Thyroid gland (tissue), 4 donors: ENCODE measurements at regions not wholly inside any gene's neighbourhood (a gene's known extent, or its start where the extent isn't known, plus 50 kb on each side); places are given as distances from the start of the nearest gene placed in this dataset.

Source experiments
- DNase-seq, 2 donors: peaks; one replicate each; pipeline ENCODE4 v3.0.0-alpha.2; 2019
- H3K27ac ChIP-seq, 3 donors: fragments of 200-600 bp; sonication (generic); 1 replicate in 2 of 3; 2 replicates in 1 of 3; pipeline ENCODE4 v1.5.1; 2016 to 2019; ENCODE audit warnings: mild to moderate bottlenecking in 1 of 3, moderate library complexity in 1 of 3
- H3K27me3 ChIP-seq: fragments of 200-600 bp; sonication (generic); one replicate; pipeline ENCODE4 v1.5.1; 2019
- H3K36me3 ChIP-seq, 2 donors: fragments of 200-600 bp; sonication (generic); one replicate each; pipeline ENCODE4 v1.5.1; 2016 to 2019
- H3K4me1 ChIP-seq, 2 donors: fragments of 200-600 bp; sonication (generic); one replicate each; pipeline ENCODE4 v1.5.1; 2017 to 2019
- H3K4me3 ChIP-seq, 3 donors: fragments of 200-600 bp; sonication (generic); replicated peaks in 1 of 3; 1 replicate in 2 of 3; 2 replicates in 1 of 3; pipeline ENCODE4 v1.5.1; 2016; ENCODE audit warnings: mild to moderate bottlenecking in 1 of 3
- H3K9me3 ChIP-seq: fragments of 200-600 bp; sonication (generic); one replicate; pipeline ENCODE4 v1.5.1; 2017
- CTCF ChIP-seq, 6 experiments: fragments of 200-600 bp in 3 of 6; fragments of 450-650 bp in 3 of 6; sonication (generic) in 3 of 6; IDR thresholded peaks; one replicate each; pipeline ENCODE4 v1.5.1; 2016 to 2019; ENCODE audit warnings: antibody characterized with exemption in 6 of 6, mild to moderate bottlenecking in 2 of 6, inconsistent platforms in 1 of 6, moderate library complexity in 1 of 6
- POLR2A ChIP-seq, 2 donors: fragments of 450-650 bp; IDR thresholded peaks; one replicate each; pipeline ENCODE4 v1.6.1; 2017; ENCODE audit warnings: antibody characterized with exemption in 2 of 2, mild to moderate bottlenecking in 2 of 2, moderate library complexity in 1 of 2
- WGBS, 2 donors: methylation state at CpG; one replicate each; pipeline ENCODE4 v1.1.5; 2017; 5-methylcytosine and 5-hydroxymethylcytosine counted together
- intact Hi-C: fragments of 100-400 bp; cut with DNase I; formaldehyde crosslinking; loops from one replicate; pipeline ENCODE4 v1.15.1; 2023

GRCh38 chr4:103443324-103443723 lies 245.2 kb upstream of the CENPE start:
- WGBS, 2 donors: 81 to 83% methylated on average over 3 of the region's 3 CpGs
- TF ChIP-seq CTCF (IDR thresholded peaks at IDR 0.05) (no peak), POLR2A (IDR thresholded peaks at IDR 0.05) (no peak)
- H3K9me3 ChIP-seq: no peaks in the 10 kb centered on the region
- no peak overlapping the region for H3K27ac ChIP-seq
- no peaks in the 10 kb centered on the region for H3K4me1 ChIP-seq
- no peak for DNase-seq
- intact Hi-C loops: no loop called here
- H3K4me3 ChIP-seq: no peak overlapping the region
- no peaks in the 10 kb centered on the region for H3K36me3 ChIP-seq
- H3K27me3 ChIP-seq: no peaks in the 10 kb centered on the region

- H3K4me1 ChIP-seq: no peaks in the 10 kb centered on the region
- 26 to 37% methylated on average over 7 of the region's 7 CpGs for WGBS, 2 donors
- intact Hi-C loops: no loop called here
- H3K4me3 ChIP-seq: no peak overlapping the region
- H3K27me3 ChIP-seq: no peaks in the 10 kb centered on the region
- DNase-seq: no peak
- no peak for TF ChIP-seq CTCF (IDR thresholded peaks at IDR 0.05)
- no peak for TF ChIP-seq POLR2A (IDR thresholded peaks at IDR 0.05)
- H3K27ac ChIP-seq: no peak overlapping the region
- no peaks in the 10 kb centered on the region for H3K36me3 ChIP-seq
- H3K9me3 ChIP-seq: no peaks in the 10 kb centered on the region
Measured at GRCh38 chr4:103429283-103429682, 231.1 kb upstream of the CENPE start.

- DNase-seq: no peak
- Histone ChIP-seq H3K36me3 (no peaks in the 10 kb centered on the region), H3K27ac (no peak overlapping the region), H3K4me3 (no peak overlapping the region), H3K9me3 (no peaks in the 10 kb centered on the region), H3K27me3 (no peaks in the 10 kb centered on the region), H3K4me1 (no peaks in the 10 kb centered on the region)
- intact Hi-C loops: no loop called here
- no peak for TF ChIP-seq POLR2A (IDR thresholded peaks at IDR 0.05)
- WGBS, 2 donors: 83 to 88% methylated on average over 1 of the region's 1 CpG
Measured at GRCh38 chr4:103425406-103425805, 227.3 kb upstream of the CENPE start.

GRCh38 chr4:103424853-103425252 lies 226.7 kb upstream of the CENPE start:
- WGBS, 2 donors: 39% methylated on average over 2 of the region's 2 CpGs
- intact Hi-C loops: no loop called here
- Histone ChIP-seq H3K4me3 (no peak overlapping the region), H3K4me1 (no peaks in the 10 kb centered on the region), H3K27me3 (no peaks in the 10 kb centered on the region), H3K36me3 (no peaks in the 10 kb centered on the region), H3K27ac (no peak overlapping the region), H3K9me3 (no peaks in the 10 kb centered on the region)
- TF ChIP-seq CTCF (IDR thresholded peaks at IDR 0.05): no peak
- no peak for TF ChIP-seq POLR2A (IDR thresholded peaks at IDR 0.05)
- no peak for DNase-seq

GRCh38 chr4:103423261-103423660 lies 225.1 kb upstream of the CENPE start:
- H3K27ac ChIP-seq: no peak overlapping the region
- no peaks in the 10 kb centered on the region for H3K36me3 ChIP-seq
- 84 to 90% methylated on average over 2 of the region's 2 CpGs for WGBS, 2 donors
- TF ChIP-seq CTCF (IDR thresholded peaks at IDR 0.05): no peak
- no peak for TF ChIP-seq POLR2A (IDR thresholded peaks at IDR 0.05)
- H3K27me3 ChIP-seq: no peaks in the 10 kb centered on the region
- intact Hi-C loops: no loop called here
- no peak for DNase-seq
- no peaks in the 10 kb centered on the region for H3K9me3 ChIP-seq
- no peak overlapping the region for H3K4me3 ChIP-seq
- no peaks in the 10 kb centered on the region for H3K4me1 ChIP-seq
